AG09309 (cell line): ENCODE measurements at regions not wholly inside any gene's neighbourhood (a gene's known extent, or its start where the extent isn't known, plus 50 kb on each side); places are given as distances from the start of the nearest gene placed in this dataset.

Experiments
- DNase-seq: peaks from one replicate; pipeline ENCODE4 v3.0.0-alpha.2; 2010; ENCODE audit warnings: low read depth
- H3K4me3 ChIP-seq: 2 replicates; pipeline ENCODE4 v1.5.1; 2011; ENCODE audit warnings: mild to moderate bottlenecking, low read depth, low read length, moderate library complexity; ENCODE audit not compliant: control insufficient read depth
- CTCF ChIP-seq: IDR thresholded peaks from 2 replicates; pipeline ENCODE4 v1.5.1; 2011; ENCODE audit warnings: mild to moderate bottlenecking, low read depth, low read length, inconsistent platforms; ENCODE audit not compliant: insufficient read depth, control insufficient read depth; ENCODE audit errors: missing control alignments

GRCh38 chr1:190022709-190023108, 455.0 kb downstream of the BRINP3 start:
- TF ChIP-seq CTCF, result no peak
- H3K4me3 ChIP-seq, result no peak overlapping the region
- no peak for DNase-seq

GRCh38 chr1:190029441-190029840, 448.2 kb downstream of the BRINP3 start:
- DNase-seq, result no peak
- no peak for TF ChIP-seq CTCF

GRCh38 chr1:190043655-190044054, 434.0 kb downstream of the BRINP3 start:
- no peak for DNase-seq
- TF ChIP-seq CTCF, result no peak
- no peak overlapping the region for H3K4me3 ChIP-seq

More at GRCh38 chr1:190029441-190029840, 448.2 kb downstream of the BRINP3 start:
- H3K4me3 ChIP-seq, result no peak overlapping the region

GRCh38 chr1:190046231-190046630, 431.4 kb downstream of the BRINP3 start:
- H3K4me3 ChIP-seq, result no peak overlapping the region
- no peak for TF ChIP-seq CTCF
- no peak for DNase-seq
